ENCODE measurements at regions not wholly inside any gene's neighbourhood (a gene's known extent, or its start where the extent isn't known, plus 50 kb on each side); places are given as distances from the start of the nearest gene placed in this dataset.

DNA sequence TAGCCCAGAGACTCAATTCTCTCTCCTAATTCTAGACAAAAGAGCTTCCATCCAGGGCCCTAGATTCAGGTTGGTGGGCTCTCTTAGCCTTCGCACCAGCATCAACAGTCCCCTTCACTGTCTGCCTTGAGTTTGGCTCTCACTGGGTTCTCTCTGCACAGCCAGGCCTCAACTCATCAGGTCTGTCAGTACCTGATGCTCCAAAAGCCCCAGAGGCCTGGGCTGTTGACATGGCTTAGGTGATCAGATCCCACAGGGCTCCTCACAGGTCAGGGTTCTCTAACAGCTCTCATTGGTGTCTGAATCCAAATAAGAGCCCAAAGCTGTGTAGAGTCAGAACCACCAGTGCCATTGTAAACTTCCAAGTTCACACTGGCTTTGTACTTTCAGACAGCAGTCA lies 206.6 kb upstream of the PPP2R3A start:
- TF ChIP-seq POLR2AphosphoS5 (IDR thresholded peaks at IDR 0.05; ENCODE audit: control insufficient read depth, insufficient read depth, low read depth, low read length) (no peak), FOXK1 (CRISPR knock-in tag; IDR thresholded peaks at IDR 0.05; ENCODE audit: borderline replicate concordance) (no peak), ZNF79 (CRISPR knock-in tag; IDR thresholded peaks at IDR 0.05; ENCODE audit: low read depth) (no peak), EP300 (IDR thresholded peaks at IDR 0.05; ENCODE audit: low read length) (no peak), HNRNPH1 (optimal IDR thresholded peaks at IDR 0.05; ENCODE audit: low read depth, low read length) (no peak), SP2 (IDR thresholded peaks at IDR 0.05; ENCODE audit: extremely low read depth, low read depth, low read length, poor library complexity, severe bottlenecking) (no peak), SIN3A (IDR thresholded peaks at IDR 0.05; ENCODE audit: borderline replicate concordance in 2 of 2, control insufficient read depth in 1 of 2, low read depth in 2 of 2, low read length in 2 of 2) (no peak), ZNF143 (CRISPR knock-in tag; IDR thresholded peaks at IDR 0.05) (no peak), RBBP5 (IDR thresholded peaks at IDR 0.05; ENCODE audit: borderline replicate concordance, insufficient read depth, low read length, poor library complexity, severe bottlenecking) (no peak), HDAC6 (IDR thresholded peaks at IDR 0.05; ENCODE audit: low read depth, low read length) (no peak), RFX5 (IDR thresholded peaks at IDR 0.05; ENCODE audit: low read depth, low read length) (no peak), CBFB (CRISPR knock-in tag; IDR thresholded peaks at IDR 0.05) (no peak)
- TF ChIP-seq, protein P1, sequence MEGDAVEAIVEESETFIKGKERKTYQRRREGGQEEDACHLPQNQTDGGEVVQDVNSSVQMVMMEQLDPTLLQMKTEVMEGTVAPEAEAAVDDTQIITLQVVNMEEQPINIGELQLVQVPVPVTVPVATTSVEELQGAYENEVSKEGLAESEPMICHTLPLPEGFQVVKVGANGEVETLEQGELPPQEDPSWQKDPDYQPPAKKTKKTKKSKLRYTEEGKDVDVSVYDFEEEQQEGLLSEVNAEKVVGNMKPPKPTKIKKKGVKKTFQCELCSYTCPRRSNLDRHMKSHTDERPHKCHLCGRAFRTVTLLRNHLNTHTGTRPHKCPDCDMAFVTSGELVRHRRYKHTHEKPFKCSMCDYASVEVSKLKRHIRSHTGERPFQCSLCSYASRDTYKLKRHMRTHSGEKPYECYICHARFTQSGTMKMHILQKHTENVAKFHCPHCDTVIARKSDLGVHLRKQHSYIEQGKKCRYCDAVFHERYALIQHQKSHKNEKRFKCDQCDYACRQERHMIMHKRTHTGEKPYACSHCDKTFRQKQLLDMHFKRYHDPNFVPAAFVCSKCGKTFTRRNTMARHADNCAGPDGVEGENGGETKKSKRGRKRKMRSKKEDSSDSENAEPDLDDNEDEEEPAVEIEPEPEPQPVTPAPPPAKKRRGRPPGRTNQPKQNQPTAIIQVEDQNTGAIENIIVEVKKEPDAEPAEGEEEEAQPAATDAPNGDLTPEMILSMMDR (IDR thresholded peaks at IDR 0.05 in 2 of 3, conservative IDR thresholded peaks at IDR 0.05 in 1 of 3; ENCODE audit: insufficient read depth in 2 of 3, low read depth in 1 of 3, low read length in 3 of 3), result no peak

All from K562 (cell line).